ENCODE measurements at regions not wholly inside any gene's neighbourhood (a gene's known extent, or its start where the extent isn't known, plus 50 kb on each side); places are given as distances from the start of the nearest gene placed in this dataset.

DNA sequence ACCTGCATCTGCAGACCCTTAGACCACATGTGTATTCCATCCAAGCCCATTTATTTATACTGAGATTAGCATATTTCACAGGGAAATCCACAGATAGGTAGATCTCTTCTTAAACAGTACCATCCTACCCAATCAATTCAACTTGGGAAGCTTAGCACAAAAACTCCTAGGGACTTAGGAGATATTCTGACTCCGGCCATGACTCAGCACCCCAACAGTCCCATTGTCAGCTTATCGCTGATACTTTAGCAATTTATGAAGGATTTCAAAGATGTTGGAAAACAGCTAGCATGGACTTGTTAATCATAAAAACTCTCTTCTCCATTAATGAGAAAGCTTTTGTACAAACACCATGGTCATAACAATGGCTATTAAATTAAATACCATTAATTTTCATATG lies 236.2 kb upstream of the PREP start:
- DNase-seq (ENCODE audit: extremely low read depth, low read depth): no peak

DNA sequence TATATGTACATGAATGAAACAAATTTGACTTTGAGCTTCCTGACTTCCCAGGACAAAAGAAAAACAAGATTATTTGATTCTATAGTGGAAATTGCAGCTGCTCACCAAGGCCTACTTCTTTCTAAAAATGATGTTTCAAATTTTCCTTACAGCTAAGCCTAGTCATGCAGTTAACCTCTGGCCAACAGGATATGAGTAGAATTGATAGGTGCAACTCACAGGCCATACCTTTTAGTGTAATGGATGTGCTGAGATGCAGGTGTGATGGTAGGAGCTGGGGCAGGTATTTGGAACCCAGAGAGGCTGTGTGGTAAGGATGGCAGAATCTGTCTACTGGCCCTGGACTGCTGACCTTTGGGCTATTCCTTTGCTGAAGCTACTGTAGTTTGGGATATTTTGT lies 230.9 kb upstream of the PREP start:
- no peak for DNase-seq (ENCODE audit: extremely low read depth, low read depth)

DNA sequence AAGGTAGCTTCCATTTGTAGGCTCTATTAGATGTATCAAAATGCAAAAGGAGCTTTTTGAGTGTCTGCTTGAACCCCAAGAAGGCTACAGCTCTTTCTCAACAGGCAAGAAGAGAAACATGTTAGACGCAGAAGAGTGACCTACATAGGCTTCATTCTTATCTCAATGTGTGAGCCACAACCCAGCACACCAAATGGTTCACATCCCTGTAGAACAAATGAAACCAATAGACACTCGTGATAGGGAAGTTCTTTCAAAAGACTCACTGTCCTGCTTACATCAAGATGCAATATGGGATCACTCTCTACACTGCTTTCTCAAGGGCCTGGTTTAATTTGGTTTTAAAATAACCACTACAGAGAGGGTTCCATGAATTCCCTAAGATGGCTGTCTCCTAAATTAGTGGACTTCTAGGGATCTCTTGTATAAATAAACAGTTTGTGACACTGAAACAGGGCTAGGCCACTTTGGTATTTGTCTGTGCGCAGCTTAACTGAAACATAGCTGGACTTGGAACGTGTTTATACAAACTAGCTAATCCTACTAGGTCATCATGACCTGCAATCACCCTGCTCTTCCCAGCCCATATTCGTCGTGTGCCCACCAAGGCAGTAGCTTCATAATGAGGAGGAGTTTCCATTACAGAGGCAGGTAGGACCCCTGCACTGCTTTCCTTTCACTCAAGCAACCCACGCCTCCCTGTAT lies 225.4 kb upstream of the PREP start:
- DNase-seq (ENCODE audit: extremely low read depth, low read depth): no peak

DNA sequence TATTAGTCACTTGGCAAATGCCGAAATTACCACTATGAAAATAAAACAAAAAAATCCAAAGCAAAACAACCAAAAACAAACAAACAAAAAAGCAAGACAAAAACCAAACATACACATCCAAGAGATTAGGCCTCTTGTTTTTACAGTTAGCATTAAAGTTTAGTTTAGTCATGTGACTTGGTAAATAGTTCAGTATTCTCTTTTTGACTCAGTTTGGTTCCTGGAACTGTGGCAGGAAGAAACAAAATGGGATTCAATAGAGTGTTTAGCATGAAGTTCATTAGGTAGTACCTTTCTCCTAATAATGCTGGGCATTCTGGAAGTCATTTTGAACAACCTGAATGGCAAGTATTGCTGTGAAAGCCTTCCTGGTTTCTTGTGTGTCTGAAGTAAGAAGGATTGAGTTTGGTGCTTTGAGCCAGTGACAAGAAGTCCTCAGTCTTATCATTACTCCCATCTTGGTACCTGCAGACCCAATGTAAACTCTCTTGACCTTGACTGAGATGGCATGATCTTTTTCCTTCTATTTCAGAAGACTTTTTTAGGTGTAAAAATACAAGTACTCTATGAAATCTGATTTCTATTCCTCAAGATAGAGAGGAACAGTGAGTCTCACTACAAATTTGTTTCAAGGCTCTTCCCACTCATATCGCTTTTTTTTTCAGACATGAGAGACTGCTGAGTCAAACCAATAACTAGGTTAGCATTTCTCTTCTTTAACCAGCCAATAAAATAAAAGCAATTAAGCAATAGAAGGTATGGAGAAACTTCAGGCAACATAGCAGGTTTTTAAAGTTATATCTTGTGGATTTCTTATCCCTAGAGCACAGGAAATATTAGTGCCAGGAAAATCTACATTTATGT lies 223.6 kb upstream of the PREP start:
- DNase-seq (ENCODE audit: extremely low read depth, low read depth): no peak

DNA sequence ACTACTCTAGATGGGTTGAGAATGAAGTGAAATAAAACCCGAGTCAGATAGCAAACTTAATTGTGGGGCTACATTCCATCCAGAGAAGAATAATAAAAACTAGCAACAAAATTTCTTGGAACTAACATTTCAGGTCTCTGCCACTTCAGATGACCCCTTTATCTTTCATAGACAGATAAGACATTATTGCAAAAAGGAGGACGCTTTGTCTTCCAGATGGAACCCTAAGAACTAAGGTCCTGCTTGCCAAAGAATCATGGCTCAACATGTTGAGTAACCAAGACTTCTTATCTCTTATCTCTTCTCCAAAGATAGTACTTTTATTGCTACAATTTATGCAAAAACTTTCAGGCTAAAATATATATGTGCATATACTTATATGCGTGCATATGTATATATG lies 221.1 kb upstream of the PREP start:
- no peak for DNase-seq (ENCODE audit: extremely low read depth, low read depth)

DNA sequence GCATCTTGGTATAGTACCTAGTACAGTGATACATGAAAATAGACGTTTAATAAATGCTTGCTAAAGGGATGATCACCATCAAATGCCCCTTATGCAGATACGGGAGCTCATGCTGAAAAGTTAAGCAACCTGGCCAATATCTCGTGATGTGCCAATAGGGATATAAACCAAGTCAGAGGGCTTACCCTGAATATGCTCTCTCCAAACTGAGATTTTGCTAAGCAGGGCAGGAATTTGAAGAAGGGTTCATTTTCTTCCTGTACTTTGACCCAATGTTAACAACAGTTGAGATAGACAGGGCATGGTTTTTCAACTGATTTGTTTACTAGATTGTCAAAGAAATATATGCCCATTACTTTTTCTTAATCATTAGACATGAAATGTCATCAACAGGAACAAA lies 219.3 kb upstream of the PREP start:
- no peak for DNase-seq (ENCODE audit: extremely low read depth, low read depth)

DNA sequence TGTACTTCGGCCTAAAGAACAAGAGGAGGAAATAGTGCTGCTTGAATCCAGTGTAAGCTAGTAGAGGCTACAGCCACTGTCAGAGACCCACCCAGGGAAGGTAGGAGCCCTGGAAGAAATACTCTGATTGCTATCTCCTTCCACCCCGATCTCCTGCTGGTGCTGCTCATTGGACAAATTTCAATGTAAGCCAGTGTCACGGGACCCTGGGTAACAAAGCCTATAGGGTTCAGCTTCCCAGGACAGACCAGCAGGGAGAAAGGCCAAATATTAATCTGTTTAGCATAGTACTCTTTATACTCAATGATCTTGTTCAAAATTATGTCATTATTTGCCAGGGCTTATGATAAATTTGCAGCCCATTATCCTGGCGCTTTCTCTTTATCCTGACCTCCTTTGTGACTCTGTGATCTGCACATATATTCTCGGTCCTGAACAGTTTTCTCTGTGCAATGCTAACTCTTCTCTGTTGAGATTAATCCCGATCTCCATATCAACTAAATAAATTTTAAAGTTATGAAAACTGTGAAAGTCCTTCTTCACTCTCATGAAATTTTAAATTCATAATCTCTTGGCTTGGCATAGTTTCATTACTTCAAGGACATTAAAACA lies 218.8 kb upstream of the PREP start:
- no peak for DNase-seq (ENCODE audit: extremely low read depth, low read depth)

DNA sequence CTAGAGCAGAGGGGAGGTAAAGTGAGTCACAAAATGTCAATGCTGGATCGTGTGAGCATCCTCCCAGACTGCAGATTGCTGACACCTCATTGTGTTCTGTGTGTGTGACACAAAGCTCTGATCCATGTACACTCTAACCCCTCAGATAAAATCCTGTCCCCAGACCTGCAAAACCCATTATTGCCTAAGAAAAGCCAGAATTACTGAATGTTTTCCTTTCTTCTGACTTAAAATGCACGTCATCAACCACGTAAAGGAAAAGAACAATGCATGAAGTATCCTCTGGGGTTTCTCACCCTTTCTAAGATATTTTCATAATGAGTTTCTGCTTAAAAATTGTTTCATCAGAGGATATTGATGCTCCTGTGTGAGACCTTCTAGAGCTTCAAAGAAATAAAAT lies 218.0 kb upstream of the PREP start:
- no peak for DNase-seq (ENCODE audit: extremely low read depth, low read depth)

DNA sequence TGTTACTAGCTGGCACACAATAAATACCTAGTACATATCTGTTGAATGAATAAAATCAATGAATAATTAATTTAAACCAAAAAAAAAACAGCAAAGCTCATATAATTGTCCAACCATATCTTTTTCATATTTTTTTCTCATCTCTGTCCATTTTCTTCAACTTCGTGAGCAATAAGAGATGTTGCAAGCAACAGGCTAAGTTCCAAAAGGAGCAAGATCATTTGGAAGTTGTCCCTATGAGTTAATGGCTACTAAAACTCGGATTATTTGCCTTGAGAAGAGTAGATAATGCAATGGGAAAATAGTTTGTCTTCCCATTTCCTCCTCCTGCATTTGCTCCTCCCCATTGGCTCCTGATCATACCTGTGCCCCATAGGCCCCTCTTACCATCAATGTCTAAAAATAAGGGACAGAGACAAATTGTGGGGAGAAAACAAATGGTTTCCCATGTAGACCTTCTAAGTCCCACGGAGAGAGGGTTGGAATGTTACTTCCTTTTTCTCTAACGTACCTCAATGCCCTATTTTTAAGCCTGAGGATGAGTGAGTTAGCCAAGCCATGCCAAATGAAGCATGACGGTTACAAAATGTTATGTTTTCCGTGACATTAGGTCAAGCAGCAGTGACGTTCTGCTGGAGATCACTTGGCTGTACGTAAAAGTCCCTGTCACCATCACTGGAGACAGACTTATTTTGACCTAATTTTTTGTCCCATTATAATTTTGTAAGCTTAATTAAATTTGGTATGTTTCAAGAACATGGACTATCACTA lies 217.3 kb upstream of the PREP start:
- DNase-seq (ENCODE audit: extremely low read depth, low read depth): no peak

DNA sequence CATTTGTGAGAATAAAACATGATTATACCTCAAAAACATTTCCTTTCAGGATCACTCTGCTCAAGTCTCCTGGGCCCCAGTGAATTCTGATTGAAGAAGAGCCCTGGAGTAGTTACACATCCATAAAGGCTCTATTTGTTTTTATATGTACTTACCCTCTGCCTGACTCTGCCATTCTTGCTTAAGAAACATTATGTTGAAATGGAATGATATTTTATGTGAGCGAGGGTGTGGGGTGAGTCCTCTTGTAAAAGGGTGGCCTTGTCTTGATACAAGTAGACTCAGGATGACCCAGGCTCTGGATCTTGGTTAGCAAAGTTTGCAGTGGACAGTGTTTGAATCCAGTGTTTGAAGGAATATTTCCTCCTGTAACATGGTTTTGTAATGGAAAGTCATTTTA lies 215.4 kb upstream of the PREP start:
- no peak for DNase-seq (ENCODE audit: extremely low read depth, low read depth)

DNA sequence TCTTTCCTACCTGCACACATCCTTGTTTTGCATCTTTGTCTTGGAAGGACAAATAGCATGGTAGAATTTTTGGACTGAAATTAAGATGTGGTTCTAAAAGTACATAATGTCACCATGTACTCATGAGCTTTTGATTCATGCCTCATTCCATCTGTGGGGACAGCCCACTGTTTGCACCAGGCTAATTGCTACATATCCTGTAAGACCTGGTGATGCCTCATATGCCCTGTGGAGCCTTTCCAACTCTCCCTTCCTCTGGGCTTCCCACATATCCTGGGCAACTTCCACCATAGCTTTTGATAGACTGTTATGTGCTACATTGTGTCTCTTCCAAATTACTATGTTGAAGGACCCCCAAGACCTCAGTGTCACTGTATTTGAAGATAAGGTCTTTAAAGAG lies 213.6 kb upstream of the PREP start:
- no peak for DNase-seq (ENCODE audit: extremely low read depth, low read depth)

DNA sequence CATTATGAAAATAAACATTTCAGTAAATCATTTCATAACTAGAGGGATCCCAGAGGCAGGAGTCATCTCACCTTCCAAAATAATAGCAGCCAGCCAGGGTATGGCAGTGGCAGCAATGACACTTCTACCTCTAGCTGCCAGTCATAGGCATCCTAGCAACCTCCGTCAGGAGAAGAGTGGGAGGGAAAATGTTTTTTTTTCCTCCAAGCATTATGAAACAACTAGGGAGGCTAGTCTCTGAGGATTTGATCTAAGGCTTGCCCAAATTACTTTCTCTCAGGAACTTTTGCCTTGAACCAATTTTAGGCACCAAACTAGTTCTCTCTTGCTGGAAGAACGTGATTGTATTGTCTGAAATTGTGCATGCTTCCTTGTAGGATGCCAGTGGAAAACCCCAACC lies 208.7 kb upstream of the PREP start:
- no peak for DNase-seq (ENCODE audit: extremely low read depth, low read depth)

DNA sequence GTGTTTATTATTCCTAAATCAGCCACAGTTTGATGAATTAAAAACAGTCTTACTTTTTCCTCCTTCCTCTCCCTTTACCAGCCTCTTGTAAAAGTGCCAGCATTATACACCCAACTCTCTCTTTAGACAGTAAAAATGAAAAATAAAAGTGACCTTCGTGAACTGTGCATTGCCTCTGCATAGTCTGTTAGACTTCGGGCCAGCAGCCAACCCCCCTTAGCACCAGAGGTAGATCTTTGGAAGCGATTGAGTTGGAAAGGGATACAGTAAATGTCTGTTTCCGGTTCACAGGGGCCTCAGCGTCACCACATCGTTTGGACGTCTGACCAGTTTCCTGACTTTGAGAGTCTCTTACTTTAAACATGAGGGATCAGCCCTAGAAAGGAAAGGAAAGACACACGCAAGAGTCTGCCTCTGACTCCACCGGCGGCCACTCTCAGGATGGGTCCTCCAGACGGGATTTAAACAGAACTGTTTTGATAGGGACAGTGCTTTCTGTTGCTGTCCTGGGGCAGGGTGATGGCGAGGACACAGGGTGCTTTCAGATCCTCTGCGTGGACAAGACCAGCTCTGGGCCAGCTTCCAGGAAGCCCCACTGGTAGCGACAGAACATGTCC lies 206.6 kb upstream of the PREP start:
- peak; percentile 87 for DNase-seq (ENCODE audit: extremely low read depth, low read depth)

DNA sequence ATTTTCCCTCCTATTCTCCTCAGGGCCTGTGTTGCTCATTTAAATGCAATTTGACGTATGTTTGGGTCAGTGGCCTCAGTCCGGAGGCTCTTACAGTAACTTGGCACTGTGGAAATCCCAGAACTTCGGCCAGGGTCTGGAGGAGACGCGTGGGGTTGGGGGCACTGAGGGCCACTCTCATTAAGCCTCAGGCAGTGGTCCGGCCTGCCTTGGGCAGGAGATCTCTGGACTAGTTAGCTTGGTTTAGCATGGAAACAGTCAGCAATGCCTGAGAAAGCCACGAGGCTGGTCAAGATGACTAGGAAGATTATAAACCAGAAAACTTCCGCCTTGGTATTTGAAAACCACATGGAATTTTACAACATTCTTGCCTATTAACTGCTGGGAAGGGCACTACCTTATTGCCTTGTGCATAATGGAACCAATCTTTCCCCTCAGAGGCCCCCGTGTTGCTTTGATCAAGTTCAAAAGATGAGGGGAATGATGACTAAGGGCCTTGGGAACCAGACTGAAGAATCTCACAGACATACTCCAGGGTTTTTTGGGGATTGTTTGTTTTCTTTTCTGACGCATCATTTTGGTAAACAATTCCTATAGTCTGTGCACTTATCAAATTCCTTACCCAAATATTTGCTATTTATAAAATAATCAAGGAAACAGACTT lies 206.0 kb upstream of the PREP start:
- peak; percentile 97 for DNase-seq (ENCODE audit: extremely low read depth, low read depth)

DNA sequence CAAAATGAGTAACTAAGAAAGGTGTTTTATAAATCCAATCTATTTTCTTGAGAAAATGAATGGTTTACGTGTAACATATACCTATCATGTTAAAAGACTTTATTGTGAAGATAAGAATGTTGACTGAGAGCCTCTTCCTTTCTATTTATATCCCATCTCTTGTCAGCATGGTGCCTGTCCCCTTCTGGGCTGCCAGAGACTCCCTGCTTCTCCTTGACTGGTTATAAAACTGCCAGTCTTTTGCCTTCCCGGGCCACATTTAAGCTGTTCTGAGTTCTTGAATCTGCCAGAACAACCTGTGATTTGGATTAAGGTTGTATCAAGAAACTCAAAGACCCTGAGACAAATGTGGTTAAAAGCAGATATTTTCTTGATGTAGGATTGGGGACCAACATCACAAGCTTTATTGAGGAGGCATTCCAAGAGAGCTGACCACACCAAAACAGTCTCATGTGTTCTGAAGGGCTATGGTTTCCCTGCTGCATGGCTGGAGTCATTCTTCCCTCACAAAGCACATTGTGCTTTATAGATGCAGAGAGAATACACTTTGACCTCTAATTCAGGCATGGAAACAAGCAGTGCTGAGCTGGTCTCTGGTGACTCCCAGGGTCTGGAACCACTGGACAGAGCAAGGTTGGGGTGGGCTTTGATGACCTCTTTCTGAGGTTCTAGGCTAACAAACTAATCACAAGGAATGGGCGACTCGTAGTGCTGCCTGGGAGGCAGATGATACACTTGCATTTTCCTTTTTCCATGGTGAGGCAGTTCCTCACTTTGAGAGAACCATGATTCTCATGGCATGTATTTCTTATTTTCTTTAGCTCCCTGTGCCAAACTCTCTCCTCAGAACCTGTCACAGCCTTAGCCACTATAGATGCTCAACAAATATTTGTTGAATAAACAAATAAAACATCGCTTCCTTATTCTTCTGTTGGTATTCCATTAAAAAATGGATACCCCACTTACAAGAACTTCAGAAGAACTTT lies 205.0 kb upstream of the PREP start:
- no peak for DNase-seq (ENCODE audit: extremely low read depth, low read depth)

DNA sequence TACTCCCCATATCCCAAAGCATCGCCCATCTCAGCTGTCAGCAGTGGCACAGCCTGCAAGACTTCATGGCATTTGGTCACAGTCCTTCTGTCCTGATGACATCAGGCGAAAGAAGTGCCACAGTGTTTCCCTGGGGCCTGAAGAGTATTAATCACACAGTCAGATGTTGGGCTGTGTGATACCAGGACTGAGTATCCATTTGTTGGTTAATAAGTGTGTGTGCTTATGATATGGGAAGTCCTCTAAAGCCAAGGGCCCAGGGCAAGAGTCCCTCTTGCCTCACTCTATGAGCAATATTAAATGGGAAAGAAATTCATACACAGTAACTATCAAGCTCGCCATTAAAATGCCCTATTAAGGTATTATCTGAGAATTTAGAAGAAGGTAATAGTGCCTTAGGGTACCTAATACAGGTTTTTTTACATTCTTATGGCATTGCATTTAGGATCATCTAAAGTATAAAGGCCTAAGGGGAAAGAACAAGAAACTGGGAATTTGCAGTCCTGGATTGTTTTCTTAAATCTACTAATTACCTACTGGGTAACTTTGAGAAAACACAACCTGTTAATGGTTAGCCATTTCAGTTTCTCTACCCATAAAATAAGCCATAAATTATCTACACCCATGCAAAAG lies 204.1 kb upstream of the PREP start:
- no peak for DNase-seq (ENCODE audit: extremely low read depth, low read depth)

DNA sequence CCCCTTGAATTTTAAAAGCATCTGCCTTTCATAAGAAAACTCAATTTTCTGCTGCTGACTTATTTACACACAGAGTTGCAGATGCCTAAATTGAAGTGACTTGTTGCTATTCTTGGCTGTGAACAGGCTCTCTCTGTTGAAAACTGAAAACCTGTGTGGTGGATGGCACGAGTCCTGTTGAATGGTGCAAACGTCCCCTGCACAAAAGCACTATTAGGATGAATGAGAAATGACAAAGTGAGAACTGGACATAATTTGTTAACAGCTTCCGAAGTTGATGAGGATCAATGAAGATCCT lies 201.7 kb upstream of the PREP start:
- DNase-seq (ENCODE audit: extremely low read depth, low read depth): no peak

DNA sequence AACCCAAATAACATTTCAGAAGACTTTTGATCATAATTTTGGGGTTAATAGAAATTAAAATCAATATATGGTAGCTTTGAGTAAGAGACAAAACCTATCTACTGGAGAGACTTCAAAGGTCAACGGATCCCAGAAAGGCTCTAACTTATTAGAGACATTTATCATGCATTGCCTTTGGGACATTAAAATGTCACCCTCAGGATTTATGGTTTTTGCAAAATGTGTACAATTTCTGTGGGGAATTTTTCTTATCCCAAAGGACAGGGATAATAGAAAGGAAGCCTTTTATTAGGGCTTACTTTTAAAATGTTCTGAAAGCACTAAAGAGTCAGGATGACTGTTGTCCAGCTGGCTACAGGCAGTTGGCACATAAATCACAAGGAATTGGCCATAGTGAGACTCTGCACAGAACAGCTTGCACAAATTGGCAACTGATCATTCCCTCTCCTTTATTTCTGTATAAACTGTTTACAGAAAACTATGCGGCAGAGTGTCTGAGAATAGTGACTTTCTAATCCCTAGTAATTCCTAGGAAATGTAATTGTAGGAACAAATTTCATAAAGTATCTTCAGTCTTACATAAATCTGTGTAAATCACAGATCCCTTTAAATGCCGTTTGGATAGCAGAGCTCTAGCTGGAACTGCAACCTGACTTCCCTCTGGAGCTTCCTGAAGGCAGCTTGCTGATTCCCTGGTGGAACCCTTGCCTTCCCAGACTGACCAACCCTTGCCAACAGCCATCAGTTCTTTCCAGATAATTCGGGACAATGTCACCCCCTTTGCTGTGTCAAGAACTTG lies 201.1 kb upstream of the PREP start:
- DNase-seq (ENCODE audit: extremely low read depth, low read depth): no peak
